T1000 (cell line): ENCODE measurements at regions not wholly inside any gene's neighbourhood (a gene's known extent, or its start where the extent isn't known, plus 50 kb on each side); places are given as distances from the start of the nearest gene placed in this dataset.

Source experiments
- DNase-seq: peaks from one replicate; lab custom pipeline; 2025; ENCODE audit warnings: mixed read lengths; lab: John Stamatoyannopoulos, UW

GRCh38 chrX:120819126-120819525, 56.5 kb downstream of the CT47B1 start:
- no peak for DNase-seq

- DNase-seq = no peak
Measured at GRCh38 chrX:120813982-120814381, 61.7 kb downstream of the CT47B1 start.

GRCh38 chrX:120801426-120801825, 74.2 kb downstream of the CT47B1 start:
- no peak for DNase-seq

- DNase-seq = no peak
Measured at GRCh38 chrX:120797188-120797851, 78.3 kb downstream of the CT47B1 start.

- no peak for DNase-seq
Measured at GRCh38 chrX:120795301-120795700, 80.4 kb downstream of the CT47B1 start.

GRCh38 chrX:120794525-120794975, 81.1 kb downstream of the CT47B1 start:
- DNase-seq = no peak

- DNase-seq = no peak
Measured at GRCh38 chrX:120793098-120793497, 82.6 kb downstream of the CT47B1 start.

- DNase-seq = peak; percentile 2
Measured at GRCh38 chrX:120791013-120791643, 84.5 kb downstream of the CT47B1 start.

- DNase-seq = no peak
Measured at GRCh38 chrX:120790552-120790951, 85.1 kb downstream of the CT47B1 start.

GRCh38 chrX:120790118-120790517, 85.5 kb downstream of the CT47B1 start:
- peak; percentile 3 for DNase-seq

- no peak for DNase-seq
Measured at GRCh38 chrX:120781403-120781802, 94.3 kb downstream of the CT47B1 start.

GRCh38 chrX:120775959-120776358, 99.7 kb downstream of the CT47B1 start:
- DNase-seq = no peak

- no peak for DNase-seq
Measured at GRCh38 chrX:120774606-120775005, 101.1 kb downstream of the CT47B1 start.

GRCh38 chrX:120773801-120774200, 101.9 kb downstream of the CT47B1 start:
- DNase-seq = no peak

- DNase-seq = peak; percentile 0
Measured at GRCh38 chrX:120769576-120770341, 105.9 kb downstream of the CT47B1 start.

- DNase-seq = no peak
Measured at GRCh38 chrX:120768681-120769080, 107.0 kb downstream of the CT47B1 start.

- no peak for DNase-seq
Measured at GRCh38 chrX:120768254-120768653, 107.4 kb downstream of the CT47B1 start.

- DNase-seq = no peak
Measured at GRCh38 chrX:120763269-120763668, 112.4 kb downstream of the CT47B1 start.

GRCh38 chrX:120761810-120762209, 113.9 kb downstream of the CT47B1 start:
- DNase-seq = no peak

GRCh38 chrX:120759685-120760084, 116.0 kb downstream of the CT47B1 start:
- DNase-seq = no peak

GRCh38 chrX:120755066-120755846, 120.4 kb downstream of the CT47B1 start:
- DNase-seq = no peak
